GM18873 (cell line): ENCODE measurements at regions not wholly inside any gene's neighbourhood (a gene's known extent, or its start where the extent isn't known, plus 50 kb on each side); places are given as distances from the start of the nearest gene placed in this dataset.

Source experiments
- ATAC-seq: cut with Tn5 transposase; IDR thresholded peaks from one replicate; pipeline ENCODE4 v1.9.1; 2021; ENCODE audit warnings: mild to moderate bottlenecking, moderate library complexity, moderate number of reproducible peaks; ENCODE audit not compliant: unreplicated experiment, low FRiP score

GRCh38 chr5:168005936-168006335, 285.5 kb upstream of the WWC1 start:
- ATAC-seq, result no peak

GRCh38 chr5:168006456-168007130, 284.9 kb upstream of the WWC1 start:
- ATAC-seq, result no peak

GRCh38 chr5:168007286-168007685, 284.2 kb upstream of the WWC1 start:
- no peak for ATAC-seq

GRCh38 chr5:168008555-168008954, 282.9 kb upstream of the WWC1 start:
- ATAC-seq, result no peak

GRCh38 chr5:168011096-168011495, 280.3 kb upstream of the WWC1 start:
- ATAC-seq, result no peak

- ATAC-seq, result no peak
Measured at GRCh38 chr5:168012006-168012405, 279.4 kb upstream of the WWC1 start.

- ATAC-seq, result no peak
Measured at GRCh38 chr5:168013546-168013945, 277.9 kb upstream of the WWC1 start.

GRCh38 chr5:168014433-168015123, 276.9 kb upstream of the WWC1 start:
- ATAC-seq, result no peak

GRCh38 chr5:168015506-168015905, 275.9 kb upstream of the WWC1 start:
- no peak for ATAC-seq

GRCh38 chr5:168017313-168017712, 274.1 kb upstream of the WWC1 start:
- ATAC-seq, result no peak

GRCh38 chr5:168019143-168019542, 272.3 kb upstream of the WWC1 start:
- ATAC-seq, result no peak

- no peak for ATAC-seq
Measured at GRCh38 chr5:168020542-168021294, 270.7 kb upstream of the WWC1 start.

GRCh38 chr5:168022446-168023169, 268.8 kb upstream of the WWC1 start:
- no peak for ATAC-seq

- no peak for ATAC-seq
Measured at GRCh38 chr5:168023191-168023590, 268.3 kb upstream of the WWC1 start.

- ATAC-seq, result no peak
Measured at GRCh38 chr5:168024306-168024705, 267.1 kb upstream of the WWC1 start.

GRCh38 chr5:168027007-168027406, 264.4 kb upstream of the WWC1 start:
- ATAC-seq, result no peak

GRCh38 chr5:168030912-168031311, 260.5 kb upstream of the WWC1 start:
- no peak for ATAC-seq

- no peak for ATAC-seq
Measured at GRCh38 chr5:168031614-168032013, 259.8 kb upstream of the WWC1 start.

- no peak for ATAC-seq
Measured at GRCh38 chr5:168039039-168039438, 252.4 kb upstream of the WWC1 start.

- ATAC-seq, result no peak
Measured at GRCh38 chr5:168039566-168040248, 251.7 kb upstream of the WWC1 start.
